GM21619 (cell line): ENCODE measurements at regions not wholly inside any gene's neighbourhood (a gene's known extent, or its start where the extent isn't known, plus 50 kb on each side); places are given as distances from the start of the nearest gene placed in this dataset.
A peak's percentile ranks its signal among the peaks of the same experiment; 100 is the strongest.
"Not testable (repeated sequence)": the region's sequence is repeated elsewhere in the genome, so short reads cannot be mapped to it uniquely, and the experiment has no call there.

Source experiments
- ATAC-seq: cut with Tn5 transposase; IDR thresholded peaks from one replicate; pipeline ENCODE4 v1.9.1; 2021; ENCODE audit not compliant: unreplicated experiment

DNA sequence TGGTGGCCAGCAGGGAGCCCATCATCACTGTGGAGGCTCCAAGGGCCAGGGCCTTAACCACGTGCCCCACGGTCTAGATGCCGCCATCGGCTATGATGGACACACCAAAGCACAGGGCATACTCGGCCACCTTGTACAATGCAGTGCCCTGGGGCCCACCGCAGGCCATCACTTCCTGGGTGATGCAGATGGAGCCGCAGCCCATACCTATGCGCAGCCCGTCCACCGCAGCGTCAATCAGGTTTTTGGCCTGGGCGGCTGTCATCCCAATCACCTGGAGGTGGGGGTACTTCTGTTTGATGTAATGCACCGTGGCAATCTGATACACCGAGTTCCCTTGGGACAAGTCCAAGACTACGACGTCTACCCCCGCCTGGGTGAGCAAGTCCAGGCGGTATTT is 153.3 kb upstream of the ZSWIM2 start:
- ATAC-seq, result no peak

DNA sequence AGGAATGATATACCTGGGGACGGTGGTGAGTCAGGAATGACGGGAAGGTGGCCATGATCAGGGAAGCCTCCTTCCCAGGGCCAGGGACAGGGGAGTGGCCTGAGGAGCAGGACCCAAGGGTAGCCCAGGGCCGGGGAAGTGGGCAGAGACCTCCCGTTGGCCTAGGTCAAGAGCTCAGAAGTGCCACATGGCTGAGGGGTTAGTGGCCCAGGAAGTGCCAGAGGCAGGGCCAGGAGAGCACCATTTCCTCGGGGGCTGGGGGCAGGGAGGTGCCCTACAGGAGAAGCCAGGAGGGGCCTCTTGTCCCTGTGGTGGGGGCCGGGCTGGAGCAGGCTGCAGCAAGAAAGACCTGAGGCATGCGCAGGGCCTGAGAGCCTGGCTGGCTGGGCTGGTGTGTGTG is 152.3 kb upstream of the ZSWIM2 start:
- no peak for ATAC-seq

DNA sequence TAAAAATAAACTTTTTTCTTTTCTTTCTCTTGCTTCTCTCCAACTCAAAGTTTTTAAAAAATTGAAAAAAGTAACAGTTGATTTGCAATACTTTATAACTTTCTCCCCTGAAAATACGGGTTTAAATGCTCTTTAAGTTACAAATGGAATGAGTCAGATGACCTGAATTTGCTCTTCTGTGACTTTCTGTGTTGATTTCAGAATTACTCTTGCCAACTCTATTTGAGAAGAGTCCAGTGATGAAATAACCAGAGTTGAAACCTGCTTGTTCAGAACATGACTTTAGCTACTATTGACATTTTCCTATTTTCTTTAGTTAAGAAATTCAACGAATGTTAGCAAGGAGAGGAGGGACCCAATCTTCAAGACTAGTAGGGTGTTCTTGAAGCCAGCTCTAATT is 146.1 kb upstream of the ZSWIM2 start:
- no peak for ATAC-seq

DNA sequence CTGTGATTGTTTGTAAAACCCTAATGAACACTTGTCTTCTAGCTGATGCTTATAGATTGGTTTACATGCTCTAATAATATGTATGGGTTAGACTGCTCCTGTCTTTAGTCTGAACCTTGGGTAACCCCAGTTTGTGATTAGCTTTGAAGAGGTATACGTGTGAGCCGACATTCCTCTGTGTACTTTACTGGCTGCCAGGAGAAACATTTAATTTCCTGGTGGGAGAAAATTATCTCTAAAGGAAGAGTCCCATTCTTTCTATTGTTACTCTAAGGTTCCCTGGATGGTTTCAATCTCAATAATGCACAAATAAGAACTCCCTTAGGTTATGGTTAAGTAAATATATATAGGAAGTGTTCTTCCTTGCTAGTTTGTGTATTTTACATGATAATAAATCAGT is 143.6 kb upstream of the ZSWIM2 start:
- ATAC-seq, result no peak

DNA sequence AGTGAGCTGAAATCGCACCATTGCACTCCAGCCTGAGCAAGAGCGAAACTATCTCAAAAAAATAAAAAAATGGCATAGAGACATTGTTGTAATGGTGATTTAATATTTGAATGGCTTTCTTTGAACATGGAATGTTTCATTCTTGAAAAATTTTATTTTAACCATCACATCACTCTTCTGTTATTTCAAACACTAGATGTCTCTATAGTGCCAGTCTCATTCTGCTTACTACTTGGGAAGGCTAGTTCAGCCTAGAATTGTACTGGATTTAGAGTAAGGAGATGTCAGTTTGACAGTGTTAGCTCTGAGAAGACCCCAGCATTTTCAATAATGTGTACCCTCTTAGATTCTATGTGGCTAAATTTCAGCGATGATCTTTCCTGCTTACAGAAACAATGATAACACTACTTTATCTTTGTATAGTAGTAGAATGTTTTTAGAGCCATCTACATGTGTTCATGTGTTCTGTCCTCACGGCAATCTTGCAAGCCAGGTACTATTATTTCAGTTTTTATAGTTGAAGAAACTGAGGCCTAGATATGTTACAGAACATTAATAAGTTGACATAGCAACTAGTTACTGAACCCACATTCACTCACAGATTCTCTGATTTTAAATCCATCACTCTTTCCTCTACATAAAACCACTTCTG is 142.9 kb upstream of the ZSWIM2 start:
- ATAC-seq, result no peak

DNA sequence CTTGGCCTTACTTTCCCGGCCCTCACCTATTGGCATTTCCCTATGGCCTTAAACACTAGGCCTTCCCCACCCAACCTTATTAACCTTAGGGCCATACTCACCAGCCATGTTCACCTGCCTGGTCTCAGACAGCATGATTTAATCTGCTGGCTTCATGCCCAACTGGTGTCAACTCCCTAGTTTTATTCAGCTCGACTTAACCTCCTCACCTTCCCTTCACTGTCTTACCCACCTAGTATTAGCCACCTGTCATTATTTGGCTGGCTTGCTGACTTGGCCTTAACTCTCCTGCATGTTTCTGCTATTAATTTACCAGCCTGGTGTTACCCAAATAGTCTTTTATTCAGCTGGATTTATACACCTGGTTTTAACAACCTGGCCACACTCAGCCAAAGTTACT is 136.0 kb upstream of the ZSWIM2 start:
- no peak for ATAC-seq

DNA sequence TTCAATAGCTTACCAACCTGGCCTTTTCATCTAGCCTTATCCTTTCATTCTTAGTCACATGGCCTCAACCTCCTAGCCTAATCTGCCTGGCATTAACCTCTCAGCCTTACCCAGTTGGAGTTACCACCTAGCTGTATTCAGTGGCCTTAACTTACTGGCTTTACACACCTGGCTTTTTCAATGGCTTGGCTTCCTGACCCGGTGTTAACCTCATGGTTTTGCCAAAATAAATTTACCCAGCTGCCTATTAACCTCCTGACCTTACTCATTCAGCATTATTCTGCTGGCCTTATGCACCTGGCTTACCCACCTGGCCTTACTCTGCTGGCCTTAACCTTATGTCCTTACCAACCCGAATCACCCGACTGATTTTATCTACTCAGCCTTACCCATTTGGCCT is 135.5 kb upstream of the ZSWIM2 start:
- ATAC-seq, result no peak

DNA sequence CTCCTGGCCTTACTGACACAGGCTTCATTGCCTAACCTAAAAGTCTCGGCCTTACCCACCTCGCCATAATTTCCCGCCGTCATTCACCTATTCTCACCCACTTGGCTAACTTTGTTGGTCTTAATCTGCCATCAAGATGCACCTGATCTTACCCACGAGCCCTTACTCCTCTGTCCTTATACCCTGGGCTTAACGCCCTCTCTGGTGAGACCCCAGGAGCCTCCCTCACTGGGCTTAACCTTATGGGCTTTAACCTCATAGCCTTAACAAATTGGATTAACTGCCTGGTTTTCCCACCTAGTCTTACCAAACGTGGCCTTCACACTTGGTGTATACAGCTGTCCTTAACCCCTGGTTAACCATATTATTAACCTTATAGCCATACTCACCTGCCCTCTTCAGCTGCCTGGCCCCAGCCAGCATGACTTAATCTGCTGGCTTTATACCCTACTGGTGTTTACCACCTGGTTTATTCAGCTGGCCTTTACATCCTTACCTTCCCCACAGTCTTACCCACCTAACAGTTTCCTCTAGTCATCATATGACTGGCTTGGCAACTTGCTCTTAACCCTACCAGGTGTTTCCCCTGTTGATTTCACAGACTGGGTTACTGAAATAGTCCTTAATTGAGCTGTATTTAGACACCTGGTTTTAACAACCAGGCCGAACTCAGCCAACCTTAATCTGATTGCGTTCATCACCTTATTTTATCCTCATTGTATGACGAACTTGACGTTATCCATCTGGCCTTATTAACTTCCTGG is 132.0 kb upstream of the ZSWIM2 start:
- ATAC-seq, result no peak

DNA sequence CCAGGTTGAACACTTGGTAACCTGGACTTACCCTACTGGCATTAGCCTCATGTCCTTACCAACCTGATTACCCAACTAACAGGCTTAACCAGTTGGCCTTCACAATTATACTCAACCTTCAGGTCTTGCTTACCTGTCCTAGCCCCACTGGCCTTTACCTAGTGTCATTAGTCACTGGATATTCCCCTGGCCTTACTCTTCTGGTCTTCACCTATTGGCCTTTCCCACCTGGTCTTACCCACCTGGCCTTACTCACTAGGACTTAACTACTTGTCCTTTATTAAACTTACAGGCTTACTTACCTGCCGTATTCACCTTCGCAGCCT is 131.1 kb upstream of the ZSWIM2 start:
- ATAC-seq, result no peak

DNA sequence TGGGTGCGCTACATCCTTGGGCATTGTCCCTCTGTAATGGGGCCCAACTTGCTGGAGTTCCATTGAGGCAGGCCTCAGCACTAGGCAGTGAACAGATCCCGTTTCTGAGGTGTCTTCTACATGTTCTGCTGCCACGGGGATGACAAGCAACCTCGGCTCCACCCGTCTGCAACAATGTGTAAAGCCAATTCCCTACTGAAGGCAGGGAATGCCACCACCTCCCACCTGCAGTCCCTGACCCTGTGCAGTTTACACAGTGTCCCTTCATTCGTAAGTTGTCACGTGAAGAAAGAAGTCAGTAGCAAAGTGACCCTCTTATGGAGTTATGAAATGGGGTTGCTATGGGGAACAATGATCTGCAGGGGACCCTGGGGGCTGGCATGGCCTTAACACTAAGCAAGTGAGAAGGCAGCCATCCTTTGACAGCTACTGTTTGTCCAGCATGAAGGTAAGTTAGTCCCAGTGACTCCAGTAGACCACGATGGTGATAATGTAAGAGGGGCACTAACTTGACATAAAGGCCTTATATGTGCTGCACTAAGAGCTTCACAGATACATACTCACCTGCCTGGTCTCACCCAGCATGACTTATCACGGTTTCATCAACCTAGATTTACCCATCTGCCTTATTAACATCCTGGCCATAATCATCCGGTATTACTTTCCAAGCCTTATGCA is 130.6 kb upstream of the ZSWIM2 start:
- no peak for ATAC-seq

DNA sequence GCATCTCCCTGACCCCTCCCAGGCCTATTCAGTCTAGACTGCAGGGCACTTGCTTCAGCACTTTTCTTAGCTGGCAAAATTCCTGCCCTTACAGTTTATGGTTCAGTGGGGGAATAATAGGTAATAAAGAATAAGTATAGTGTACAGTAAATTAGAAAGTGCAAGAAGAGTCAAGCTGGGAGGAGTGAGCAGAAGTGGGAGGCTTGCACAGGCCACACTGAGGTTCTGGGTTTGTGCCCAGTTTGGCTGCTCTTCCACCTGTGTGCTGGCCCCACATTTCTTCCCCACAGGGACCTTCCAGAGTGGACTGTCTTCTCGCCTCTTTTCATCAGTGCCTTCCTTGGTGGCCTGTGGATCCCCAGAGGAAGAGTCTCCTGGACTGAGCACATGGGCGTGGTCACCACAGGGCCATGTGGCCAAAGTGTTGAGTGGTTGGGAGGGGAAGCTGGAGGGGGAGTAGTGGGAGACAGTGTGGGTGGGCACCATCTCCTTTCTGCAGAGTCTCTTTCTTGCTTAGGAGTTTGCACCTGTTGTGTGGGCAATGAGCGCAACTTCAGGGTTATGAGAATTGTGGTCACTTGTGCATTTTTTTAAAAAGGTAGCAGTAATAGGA is 128.6 kb upstream of the ZSWIM2 start:
- no peak for ATAC-seq

DNA sequence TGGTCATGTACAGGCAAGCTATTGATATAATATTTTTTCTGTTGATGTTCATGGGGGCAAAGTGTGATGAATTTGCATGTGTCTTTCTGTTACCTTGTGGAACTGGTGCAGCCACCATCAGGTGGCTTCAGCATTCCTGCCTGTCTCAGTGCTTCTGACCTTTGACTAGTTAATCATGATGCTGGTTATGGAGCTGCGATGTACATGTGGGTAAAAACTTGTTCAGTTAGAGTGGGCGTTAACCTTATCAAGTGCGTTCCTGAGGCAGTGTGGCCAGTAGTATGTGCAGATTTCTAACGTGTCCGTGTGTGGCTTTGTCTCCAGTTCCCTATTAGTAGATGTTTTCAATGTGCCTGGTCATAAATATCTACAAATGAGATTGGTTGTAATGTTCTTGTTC is 127.4 kb upstream of the ZSWIM2 start:
- ATAC-seq, result no peak

DNA sequence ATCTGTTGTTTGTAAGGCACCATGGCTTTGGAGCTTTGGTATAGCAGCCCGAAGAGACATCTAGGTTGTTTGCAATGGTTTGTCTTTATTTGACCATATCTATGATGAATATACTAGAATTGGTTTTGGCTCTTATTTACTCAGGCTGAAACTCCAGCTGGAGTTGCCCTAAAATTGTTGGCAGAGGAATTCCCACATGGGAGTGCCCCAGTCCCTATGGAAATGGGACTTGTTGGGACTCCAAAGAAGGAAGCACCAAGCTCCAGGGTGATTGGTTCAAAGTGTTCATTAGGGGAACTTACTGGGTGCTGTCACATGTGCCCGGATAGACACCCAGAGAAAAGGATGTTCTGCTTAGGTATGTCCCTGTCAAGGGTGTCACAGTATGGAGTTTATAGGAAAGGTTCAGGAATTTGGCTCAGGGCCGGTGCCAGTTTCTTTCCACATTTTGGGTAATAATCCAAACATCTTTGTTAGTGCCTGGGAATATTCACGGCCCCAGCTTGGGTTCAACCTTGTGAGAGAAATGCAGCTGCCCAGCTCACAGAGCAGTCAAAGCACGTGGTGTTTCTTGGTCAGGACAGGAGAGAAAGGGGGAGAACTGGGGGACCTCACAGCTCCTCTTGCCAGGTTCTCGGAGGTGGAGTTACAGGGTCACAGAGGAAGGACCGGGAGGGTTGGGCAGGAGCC is 123.5 kb upstream of the ZSWIM2 start:
- no peak for ATAC-seq

DNA sequence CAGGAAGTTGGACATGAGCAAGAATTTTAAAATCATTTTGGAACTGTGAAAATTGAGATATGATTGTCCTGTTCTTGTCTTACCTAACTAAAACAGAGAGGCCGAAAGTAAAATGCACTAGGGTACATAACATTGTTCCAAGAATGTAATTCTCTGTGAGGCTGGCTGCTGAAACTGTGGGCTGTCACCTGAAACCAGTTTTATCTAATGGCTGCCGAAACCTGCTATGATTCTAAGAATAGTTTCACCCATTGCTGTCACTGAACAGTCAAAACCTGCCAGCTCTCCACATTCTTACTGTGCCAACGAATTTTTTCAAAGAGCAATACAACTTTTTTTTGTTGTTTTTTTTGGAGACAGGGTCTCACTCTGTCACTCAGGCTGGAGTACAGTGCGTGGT is 119.3 kb upstream of the ZSWIM2 start:
- ATAC-seq, result peak; percentile 76

DNA sequence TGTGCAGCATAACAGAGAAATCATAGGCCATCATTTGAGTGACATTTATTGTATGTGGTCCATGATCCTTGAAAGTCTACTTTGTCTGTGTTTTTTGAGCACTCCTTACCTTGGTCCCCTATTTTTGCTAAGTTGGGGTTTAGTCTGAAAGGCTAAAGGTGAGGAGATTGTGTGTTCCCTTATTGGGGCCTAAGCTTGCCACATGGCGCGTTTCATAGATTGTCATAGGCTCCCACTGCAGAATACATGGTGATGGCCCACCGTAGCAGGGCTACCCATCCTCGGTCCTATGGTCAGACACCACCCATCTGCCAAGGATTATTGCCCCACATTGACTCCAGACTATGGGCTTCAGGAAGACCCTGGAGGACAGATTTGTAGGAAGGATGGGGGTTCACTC is 117.0 kb upstream of the ZSWIM2 start:
- ATAC-seq, result no peak

DNA sequence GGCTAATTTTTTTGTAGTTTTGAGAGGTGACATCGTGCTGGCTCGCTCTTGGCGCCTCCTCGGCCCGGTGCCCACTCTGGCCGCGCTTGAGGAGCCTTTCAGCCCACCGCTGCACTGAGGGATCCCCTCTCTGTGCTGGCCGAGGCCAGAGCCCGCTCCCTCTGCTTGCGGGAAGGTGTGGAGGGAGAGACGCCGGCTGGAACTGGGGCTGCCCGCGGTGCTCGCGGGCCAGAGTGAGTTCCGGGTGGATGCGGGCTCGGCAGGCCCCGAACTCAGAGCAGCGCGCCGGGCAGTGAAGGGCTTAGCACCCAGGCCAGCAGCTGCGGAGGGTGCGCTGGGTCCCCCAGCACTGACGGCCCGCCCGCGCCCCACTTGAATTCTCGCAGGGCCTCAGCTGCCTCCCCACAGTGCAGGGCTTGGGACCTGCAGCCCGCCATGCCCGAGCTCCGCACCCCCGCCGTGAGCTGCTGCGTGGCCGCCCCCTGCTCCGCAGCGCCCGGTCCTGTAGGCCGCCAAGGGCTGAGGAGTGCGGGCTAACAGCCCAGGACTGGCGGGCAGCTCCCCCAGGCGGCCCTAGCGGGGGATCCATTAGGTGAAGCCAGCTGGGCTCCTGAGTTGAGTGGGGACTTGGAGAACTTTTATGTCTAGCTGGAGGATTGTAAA is 113.2 kb upstream of the ZSWIM2 start:
- no peak for ATAC-seq

DNA sequence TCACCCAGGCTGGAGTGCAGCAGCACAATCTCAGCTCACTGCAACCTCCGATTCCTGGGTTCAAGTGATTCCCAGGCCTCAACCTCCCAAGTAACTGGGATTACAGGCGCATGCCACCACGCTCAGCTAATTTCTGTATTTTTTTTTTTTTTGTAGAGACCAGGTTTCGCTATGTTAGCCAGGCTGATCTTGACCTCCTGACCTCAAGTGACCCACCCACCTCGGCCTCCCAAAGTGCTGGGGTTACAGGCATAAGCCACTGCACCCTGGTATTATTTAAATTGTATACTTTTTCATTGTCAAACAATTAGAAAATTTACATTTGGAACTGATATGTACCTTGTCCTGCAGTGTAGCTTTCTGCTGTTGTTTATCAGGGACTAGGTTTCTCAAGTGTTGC is 111.3 kb upstream of the ZSWIM2 start:
- not testable (repeated sequence) for ATAC-seq

DNA sequence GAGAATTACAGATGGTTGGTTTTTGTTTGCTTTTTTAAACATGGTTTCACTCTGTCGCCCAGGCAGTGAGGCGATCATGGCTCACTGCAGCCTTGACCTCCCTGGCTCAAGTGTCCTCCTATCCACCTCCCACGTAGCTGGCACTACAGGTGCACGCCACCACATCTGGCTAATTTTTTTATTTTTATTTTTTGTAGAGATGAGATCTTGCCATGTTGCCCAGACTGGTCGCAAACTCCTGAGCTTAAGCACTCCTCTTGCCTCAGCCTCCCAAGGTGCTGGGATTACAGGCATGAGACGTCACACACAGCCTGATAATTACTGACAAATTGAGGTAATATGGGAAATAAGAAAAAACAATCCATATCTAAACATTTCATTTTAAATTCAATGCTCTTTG is 110.5 kb upstream of the ZSWIM2 start:
- ATAC-seq, result no peak

DNA sequence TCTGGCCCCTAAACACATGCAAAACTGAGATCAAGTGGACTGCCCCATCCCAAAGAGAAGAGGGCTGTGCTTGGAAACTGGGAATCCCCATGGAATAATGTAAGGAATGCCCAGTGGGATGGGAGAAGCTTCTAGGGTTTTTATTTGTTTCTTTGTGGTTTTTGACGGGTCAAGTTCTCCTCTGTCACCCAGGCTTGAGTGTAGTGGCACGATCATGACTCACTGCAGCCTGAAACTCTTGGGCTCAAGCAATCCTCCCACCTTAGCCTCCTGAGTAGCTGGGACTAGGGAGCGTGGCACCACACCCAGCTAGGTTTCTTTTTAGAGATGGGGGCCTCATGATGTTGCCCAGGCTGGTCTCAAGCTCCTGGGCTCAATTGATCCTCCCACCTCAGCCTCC is 101.7 kb upstream of the ZSWIM2 start:
- ATAC-seq, result no peak

DNA sequence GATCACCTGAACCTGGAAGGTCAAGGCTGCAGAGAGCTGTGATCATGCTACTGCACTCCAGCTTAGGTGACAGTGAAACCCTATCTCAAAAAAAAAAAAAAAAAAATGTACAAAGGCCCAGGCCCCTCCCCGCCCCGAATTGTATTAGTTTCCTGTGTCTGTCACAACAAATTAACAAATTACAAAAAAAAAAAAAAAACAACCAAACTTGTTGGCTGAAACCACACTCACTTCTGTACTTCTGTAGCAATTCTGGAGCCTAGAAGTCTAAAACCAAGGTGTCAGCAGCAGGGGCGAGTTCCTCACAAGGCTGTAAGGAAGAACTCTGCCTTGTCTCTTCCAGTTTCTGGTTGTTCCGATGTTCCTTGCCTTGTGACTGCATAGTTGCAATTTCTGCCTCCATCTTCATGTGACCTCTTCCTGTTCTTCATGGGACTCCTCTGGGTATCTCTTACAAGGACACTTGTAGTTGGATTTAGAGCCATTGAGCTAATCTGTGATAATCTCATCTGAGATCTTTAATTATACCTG is 100.8 kb upstream of the ZSWIM2 start:
- no peak for ATAC-seq

DNA sequence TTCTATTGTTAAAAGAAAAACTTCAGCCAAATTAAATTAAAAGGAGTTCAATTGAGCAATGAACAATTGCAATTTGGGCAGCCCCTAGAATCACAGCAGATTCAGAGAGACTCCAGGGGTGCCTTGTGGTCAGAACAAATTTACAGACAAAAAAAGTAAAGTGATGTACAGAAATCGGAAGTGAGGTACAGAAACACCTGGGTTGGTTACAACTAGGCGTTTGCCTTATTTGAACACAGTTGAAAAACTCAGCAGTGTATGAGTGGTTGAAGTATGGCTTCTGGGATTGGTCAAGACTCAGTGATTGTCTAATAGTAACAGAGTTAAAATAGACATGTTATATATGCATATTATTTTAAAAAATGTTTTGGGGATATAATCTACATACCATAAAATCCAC is 98.5 kb upstream of the ZSWIM2 start:
- no peak for ATAC-seq
